Smooth muscle cell (in vitro differentiated cells): ENCODE measurements at regions not wholly inside any gene's neighbourhood (a gene's known extent, or its start where the extent isn't known, plus 50 kb on each side); places are given as distances from the start of the nearest gene placed in this dataset.
"Not testable (repeated sequence)": the region's sequence is repeated elsewhere in the genome, so short reads cannot be mapped to it uniquely, and the experiment has no call there.

ENCODE experiments used
- DNase-seq: peaks from one replicate; lab custom pipeline; 2025; ENCODE audit not compliant: unreplicated experiment; lab: John Stamatoyannopoulos, UW
- H2AFZ ChIP-seq: fragments of 200-600 bp; sonication (generic); 2 replicates; pipeline ENCODE4 v1.6.0; 2016; ENCODE audit warnings: antibody characterized with exemption, low read depth, mild to moderate bottlenecking
- H3F3A ChIP-seq: fragments of 200-600 bp; sonication (generic); 2 replicates; pipeline ENCODE4 v1.6.0; 2017; ENCODE audit warnings: antibody characterized with exemption, low read depth
- H3K27ac ChIP-seq: fragments of 200-600 bp; sonication (generic); 2 replicates; pipeline ENCODE4 v1.5.1; 2016; ENCODE audit warnings: low read depth, mild to moderate bottlenecking
- H3K27me3 ChIP-seq: fragments of 200-600 bp; sonication (generic); 2 replicates; pipeline ENCODE4 v1.6.1; 2016; ENCODE audit warnings: low read depth, mild to moderate bottlenecking
- H3K36me3 ChIP-seq: fragments of 200-600 bp; sonication (generic); 2 replicates; pipeline ENCODE4 v1.5.1; 2016; ENCODE audit warnings: low read depth
- H3K4me1 ChIP-seq: fragments of 200-600 bp; sonication (generic); 2 replicates; pipeline ENCODE4 v1.5.1; 2016; ENCODE audit warnings: low read depth
- H3K4me2 ChIP-seq: fragments of 200-600 bp; sonication (generic); 2 replicates; pipeline ENCODE4 v1.6.0; 2016; ENCODE audit warnings: mild to moderate bottlenecking
- H3K4me3 ChIP-seq: fragments of 200-600 bp; sonication (generic); 2 replicates; pipeline ENCODE4 v1.5.1; 2016; ENCODE audit warnings: mild to moderate bottlenecking
- H3K79me2 ChIP-seq: fragments of 200-600 bp; sonication (generic); 2 replicates; pipeline ENCODE4 v1.6.0; 2016; ENCODE audit warnings: low read depth, mild to moderate bottlenecking
- H3K9ac ChIP-seq: fragments of 200-600 bp; sonication (generic); 2 replicates; pipeline ENCODE4 v1.6.0; 2016; ENCODE audit warnings: low read depth
- H3K9me3 ChIP-seq: fragments of 200-600 bp; sonication (generic); replicated peaks from 2 replicates; pipeline ENCODE4 v1.5.1; 2016; ENCODE audit warnings: low read depth
- H4K20me1 ChIP-seq: fragments of 200-600 bp; sonication (generic); 2 replicates; pipeline ENCODE4 v1.6.0; 2016; ENCODE audit warnings: low read depth
- CTCF ChIP-seq: fragments of 200-600 bp; sonication (generic); IDR thresholded peaks from 2 replicates; pipeline ENCODE4 v1.5.1; 2017; ENCODE audit warnings: borderline replicate concordance, mild to moderate bottlenecking, antibody characterized with exemption; ENCODE audit not compliant: insufficient read depth, poor library complexity, severe bottlenecking
- WGBS: methylation state at CpG from one replicate; pipeline ENCODE4 v1.1.7; 2016; ENCODE audit warnings: low lambda C conversion rate; 5-methylcytosine and 5-hydroxymethylcytosine counted together

- no peaks in the 10 kb centered on the region for H3K27me3 ChIP-seq
- H3K9me3 ChIP-seq, result peaks cover 5% of the 10 kb centered on the region
- H3K27ac ChIP-seq, result no peak overlapping the region
- no peaks in the 10 kb centered on the region for H3K36me3 ChIP-seq
- no peaks in the 10 kb centered on the region for H4K20me1 ChIP-seq
- no peak overlapping the region for H3K4me3 ChIP-seq
- no peaks in the 10 kb centered on the region for H3K79me2 ChIP-seq
- H3K4me1 ChIP-seq, result no peaks in the 10 kb centered on the region
- H3K9ac ChIP-seq, result no peak overlapping the region
- H2AFZ ChIP-seq, result no peak overlapping the region
- TF ChIP-seq CTCF, result no peak
- no peak for DNase-seq
- H3F3A ChIP-seq, result no peaks in the 10 kb centered on the region
- WGBS, result 90% methylated on average over 4 of the region's 4 CpGs
- no peak overlapping the region for H3K4me2 ChIP-seq
Observed at GRCh38 chr5:98543490-98543889, 230.0 kb upstream of the RGMB start.

- not testable (repeated sequence) for H3K9ac ChIP-seq, H3K27ac ChIP-seq
- WGBS, result 75% methylated on average over 14 of the region's 14 CpGs
Observed at GRCh38 chr5:98546924-98547323, 226.5 kb upstream of the RGMB start.

GRCh38 chr5:98556712-98557111 lies 216.8 kb upstream of the RGMB start:
- H3K9ac ChIP-seq, result no peak overlapping the region
- TF ChIP-seq CTCF, result no peak
- no peaks in the 10 kb centered on the region for H3F3A ChIP-seq
- no peak overlapping the region for H3K4me3 ChIP-seq
- H2AFZ ChIP-seq, result no peak overlapping the region
- H3K36me3 ChIP-seq, result no peaks in the 10 kb centered on the region
- no peaks in the 10 kb centered on the region for H3K79me2 ChIP-seq
- no peaks in the 10 kb centered on the region for H3K4me1 ChIP-seq
- no peak overlapping the region for H3K27ac ChIP-seq
- H3K4me2 ChIP-seq, result no peak overlapping the region
- H3K27me3 ChIP-seq, result no peaks in the 10 kb centered on the region
- no peaks in the 10 kb centered on the region for H4K20me1 ChIP-seq
- H3K9me3 ChIP-seq, result no peaks in the 10 kb centered on the region
- 100% methylated on average over 1 of the region's 1 CpG for WGBS
- no peak for DNase-seq

More at GRCh38 chr5:98546924-98547323, 226.5 kb upstream of the RGMB start:
- H3K9me3 ChIP-seq, H3K36me3 ChIP-seq, H3K4me3 ChIP-seq, DNase-seq, H4K20me1 ChIP-seq, H3K79me2 ChIP-seq, H2AFZ ChIP-seq, H3K27me3 ChIP-seq, H3K4me2 ChIP-seq, H3F3A ChIP-seq, H3K4me1 ChIP-seq: not testable (repeated sequence)

GRCh38 chr5:98557916-98558315 lies 215.5 kb upstream of the RGMB start:
- Histone ChIP-seq H3K27me3 (no peaks in the 10 kb centered on the region), H3K79me2 (no peaks in the 10 kb centered on the region), H3K36me3 (no peaks in the 10 kb centered on the region), H3K4me1 (peaks cover 5% of the 10 kb centered on the region), H2AFZ (no peak overlapping the region), H3K27ac (no peak overlapping the region), H3K4me2 (no peak overlapping the region), H3K9me3 (no peaks in the 10 kb centered on the region), H4K20me1 (no peaks in the 10 kb centered on the region), H3F3A (no peaks in the 10 kb centered on the region), H3K9ac (no peak overlapping the region), H3K4me3 (no peak overlapping the region)
- DNase-seq, result no peak
- no peak for TF ChIP-seq CTCF
